RWPE2 (cell line): ENCODE measurements at regions not wholly inside any gene's neighbourhood (a gene's known extent, or its start where the extent isn't known, plus 50 kb on each side); places are given as distances from the start of the nearest gene placed in this dataset.
"Not testable (repeated sequence)": the region's sequence is repeated elsewhere in the genome, so short reads cannot be mapped to it uniquely, and the experiment has no call there.

Experiments
- ATAC-seq: fragments of 200-7000 bp; cut with Tn5 transposase; 3 replicates; pipeline ENCODE4 v1.9.1; 2021; ENCODE audit warnings: low read depth
- DNase-seq: peaks from one replicate; pipeline ENCODE4 v3.0.0-alpha.2; 2020; ENCODE audit warnings: low spot score
- H3K27ac ChIP-seq: fragments of 450-650 bp; 2 replicates; pipeline ENCODE4 v1.5.1; 2017; ENCODE audit warnings: mild to moderate bottlenecking; ENCODE audit not compliant: poor library complexity, severe bottlenecking
- H3K27me3 ChIP-seq: fragments of 250-450 bp; sonication (Bioruptor Pico); 2 replicates; pipeline ENCODE4 v1.5.1; 2021; ENCODE audit warnings: mild to moderate bottlenecking, moderate library complexity; ENCODE audit not compliant: insufficient read depth, poor library complexity, severe bottlenecking
- H3K36me3 ChIP-seq: fragments of 250-450 bp; sonication (Bioruptor Pico); 2 replicates; pipeline ENCODE4 v1.5.1; 2020; ENCODE audit warnings: low read depth, mild to moderate bottlenecking, moderate library complexity
- H3K4me1 ChIP-seq: fragments of 250-450 bp; sonication (Bioruptor Pico); 2 replicates; pipeline ENCODE4 v1.5.1; 2021; ENCODE audit warnings: mild to moderate bottlenecking, moderate library complexity; ENCODE audit not compliant: insufficient read depth, poor library complexity, severe bottlenecking
- H3K4me3 ChIP-seq: fragments of 250-450 bp; sonication (Bioruptor Pico); 2 replicates; pipeline ENCODE4 v1.5.1; 2021; ENCODE audit warnings: mild to moderate bottlenecking, moderate library complexity; ENCODE audit not compliant: severe bottlenecking
- H3K9me3 ChIP-seq: fragments of 250-450 bp; sonication (Bioruptor Pico); 2 replicates; pipeline ENCODE4 v1.5.1; 2021; ENCODE audit warnings: mild to moderate bottlenecking, moderate library complexity; ENCODE audit not compliant: severe bottlenecking
- CTCF ChIP-seq: fragments of 450-650 bp; IDR thresholded peaks from one replicate; pipeline ENCODE4 v1.5.1; 2017; ENCODE audit warnings: mild to moderate bottlenecking, moderate library complexity; ENCODE audit not compliant: poor library complexity, severe bottlenecking

GRCh38 chr7:130803127-130803526 lies 69.1 kb upstream of the KLF14 start:
- TF ChIP-seq CTCF, result no peak
- Histone ChIP-seq H3K27ac (no peak overlapping the region), H3K36me3 (no peaks in the 10 kb centered on the region), H3K9me3 (no peaks in the 10 kb centered on the region), H3K4me3 (no peak overlapping the region), H3K4me1 (no peaks in the 10 kb centered on the region), H3K27me3 (no peaks in the 10 kb centered on the region)
- ATAC-seq (no peak), DNase-seq (no peak)

- no peak for DNase-seq
- Histone ChIP-seq H3K4me3 (no peak overlapping the region), H3K27ac (no peak overlapping the region), H3K4me1 (no peaks in the 10 kb centered on the region), H3K27me3 (no peaks in the 10 kb centered on the region), H3K36me3 (no peaks in the 10 kb centered on the region), H3K9me3 (no peaks in the 10 kb centered on the region)
- ATAC-seq, result no peak
- no peak for TF ChIP-seq CTCF
Observed at GRCh38 chr7:130804220-130804619, 70.2 kb upstream of the KLF14 start.

GRCh38 chr7:130812819-130813218 lies 78.8 kb upstream of the KLF14 start:
- H3K4me1 ChIP-seq, H3K27ac ChIP-seq, H3K4me3 ChIP-seq, H3K36me3 ChIP-seq, H3K27me3 ChIP-seq, H3K9me3 ChIP-seq, DNase-seq, ATAC-seq: not testable (repeated sequence)

DNA sequence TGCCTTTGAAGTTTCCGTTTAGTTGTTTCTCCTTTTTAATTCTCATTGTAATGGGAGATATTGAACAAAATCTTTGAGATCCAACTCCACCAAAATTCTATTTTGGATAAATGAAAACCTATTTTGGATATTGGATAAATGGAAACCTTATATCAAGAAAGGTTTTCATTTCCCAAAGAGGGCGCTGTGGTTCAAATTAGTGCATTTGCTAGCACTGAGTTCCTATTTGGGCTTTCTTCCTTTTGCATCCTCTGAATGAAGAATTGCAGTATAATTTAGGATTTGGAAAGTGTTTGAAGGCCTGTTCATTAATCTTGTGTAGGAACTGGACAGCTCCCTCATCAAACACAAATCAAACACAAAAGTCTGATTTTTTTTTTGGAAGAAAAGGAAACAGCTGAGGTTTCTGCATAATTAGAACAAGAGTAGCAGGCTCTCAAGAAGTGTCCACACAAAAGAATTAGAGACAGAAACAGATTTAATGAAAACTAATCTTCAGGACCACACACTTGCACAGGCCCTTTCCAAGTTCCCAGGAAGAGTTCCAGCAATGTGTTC lies 80.8 kb upstream of the KLF14 start:
- ATAC-seq (no peak), DNase-seq (no peak)
- H3K27me3 ChIP-seq, result no peaks in the 10 kb centered on the region
- H3K9me3 ChIP-seq, result no peaks in the 10 kb centered on the region
- no peak overlapping the region for H3K27ac ChIP-seq
- H3K4me3 ChIP-seq, result no peak overlapping the region
- no peaks in the 10 kb centered on the region for H3K36me3 ChIP-seq
- peak; percentile 58 for TF ChIP-seq CTCF
- H3K4me1 ChIP-seq, result no peaks in the 10 kb centered on the region

- DNase-seq (no peak), ATAC-seq (no peak)
- Histone ChIP-seq H3K36me3 (no peaks in the 10 kb centered on the region), H3K27ac (no peak overlapping the region), H3K27me3 (no peaks in the 10 kb centered on the region), H3K4me3 (no peak overlapping the region), H3K4me1 (no peaks in the 10 kb centered on the region), H3K9me3 (no peaks in the 10 kb centered on the region)
- TF ChIP-seq CTCF, result no peak
Observed at GRCh38 chr7:130818056-130818455, 84.0 kb upstream of the KLF14 start.
